Mesodermal cell (in vitro differentiated cells): ENCODE measurements at regions not wholly inside any gene's neighbourhood (a gene's known extent, or its start where the extent isn't known, plus 50 kb on each side); places are given as distances from the start of the nearest gene placed in this dataset.
"Not testable (repeated sequence)": the region's sequence is repeated elsewhere in the genome, so short reads cannot be mapped to it uniquely, and the experiment has no call there.

Experiments
- H3K27ac ChIP-seq: 2 replicates; pipeline ENCODE4 v1.7.0; 2013; ENCODE audit warnings: mild to moderate bottlenecking, low read depth, low read length, moderate library complexity; ENCODE audit not compliant: severe bottlenecking
- H3K36me3 ChIP-seq: 2 replicates; pipeline ENCODE4 v1.7.1; 2013; ENCODE audit warnings: mild to moderate bottlenecking, low read length, moderate library complexity; ENCODE audit not compliant: control insufficient read depth, insufficient read depth
- H3K4me1 ChIP-seq: one replicate; pipeline ENCODE4 v1.7.1; 2013; ENCODE audit warnings: mild to moderate bottlenecking, low read length; ENCODE audit not compliant: insufficient read depth, control insufficient read depth, poor library complexity, severe bottlenecking
- H3K4me3 ChIP-seq: 2 replicates; pipeline ENCODE4 v1.7.0; 2013; ENCODE audit warnings: low read length, control low read depth, mild to moderate bottlenecking; ENCODE audit not compliant: insufficient read depth, poor library complexity, severe bottlenecking; ENCODE audit errors: extremely low read depth
- H3K9me3 ChIP-seq: 2 replicates; pipeline ENCODE4 v1.7.1; 2013; ENCODE audit warnings: mild to moderate bottlenecking, low read length, moderate library complexity; ENCODE audit not compliant: control insufficient read depth
- WGBS, 2 experiments: methylation state at CpG; one replicate each; pipeline ENCODE4 v1.1.5; 2013; ENCODE audit warnings: missing lambda C conversion rate in 2 of 2; ENCODE audit not compliant: insufficient coverage in 2 of 2; 5-methylcytosine and 5-hydroxymethylcytosine counted together

GRCh38 chr5:67858471-67859031 lies 357.0 kb upstream of the PIK3R1 start:
- Histone ChIP-seq H3K27ac (no peak overlapping the region), H3K4me3 (no peak overlapping the region), H3K9me3 (no peaks in the 10 kb centered on the region), H3K4me1 (no peaks in the 10 kb centered on the region), H3K36me3 (no peaks in the 10 kb centered on the region)
- WGBS, 2 experiments = 100% methylated on average over 2 of the region's 5 CpGs; no CpG with 5 or more reads in 1 of the 2 experiments

GRCh38 chr5:67857502-67857901 lies 358.1 kb upstream of the PIK3R1 start:
- no peak overlapping the region for H3K27ac ChIP-seq
- H3K36me3 ChIP-seq = no peaks in the 10 kb centered on the region
- no CpG with 5 or more reads among the region's 1 CpG for WGBS, 2 experiments
- no peak overlapping the region for H3K4me3 ChIP-seq
- no peaks in the 10 kb centered on the region for H3K4me1 ChIP-seq
- H3K9me3 ChIP-seq = no peaks in the 10 kb centered on the region

- H3K36me3 ChIP-seq = no peaks in the 10 kb centered on the region
- WGBS, 2 experiments = 86 to 93% methylated on average over 1 to 3 of the region's 5 CpGs
- H3K9me3 ChIP-seq = no peaks in the 10 kb centered on the region
- H3K27ac ChIP-seq = no peak overlapping the region
- H3K4me1 ChIP-seq = no peaks in the 10 kb centered on the region
- no peak overlapping the region for H3K4me3 ChIP-seq
These were observed 360.0 kb upstream of the PIK3R1 start for GRCh38 chr5:67855523-67855922.

- whole genome bisulfite sequencing, 2 experiments = 54 to 67% methylated on average over 3 to 4 of the region's 5 CpGs
- H3K9me3 ChIP-seq, H3K27ac ChIP-seq, H3K4me1 ChIP-seq, H3K4me3 ChIP-seq, H3K36me3 ChIP-seq: not testable (repeated sequence)
These were observed 364.6 kb upstream of the PIK3R1 start for GRCh38 chr5:67850906-67851305.

- Histone ChIP-seq H3K36me3 (no peaks in the 10 kb centered on the region), H3K9me3 (no peaks in the 10 kb centered on the region), H3K4me3 (no peak overlapping the region), H3K27ac (no peak overlapping the region), H3K4me1 (no peaks in the 10 kb centered on the region)
- 54 to 69% methylated on average over 2 to 3 of the region's 3 CpGs for whole genome bisulfite sequencing, 2 experiments
These were observed 370.6 kb upstream of the PIK3R1 start for GRCh38 chr5:67844924-67845323.

GRCh38 chr5:67842806-67843205 lies 372.8 kb upstream of the PIK3R1 start:
- H3K4me3 ChIP-seq = no peak overlapping the region
- no peaks in the 10 kb centered on the region for H3K36me3 ChIP-seq
- no peak overlapping the region for H3K27ac ChIP-seq
- H3K9me3 ChIP-seq = no peaks in the 10 kb centered on the region
- H3K4me1 ChIP-seq = no peaks in the 10 kb centered on the region
- WGBS, 2 experiments = 48 to 55% methylated on average over 2 of the region's 3 CpGs

GRCh38 chr5:67837225-67837624 lies 378.3 kb upstream of the PIK3R1 start:
- H3K4me1 ChIP-seq, H3K36me3 ChIP-seq, H3K27ac ChIP-seq, H3K4me3 ChIP-seq, H3K9me3 ChIP-seq: not testable (repeated sequence)
- WGBS, 2 experiments = no CpG with 5 or more reads among the region's 3 CpGs

- not testable (repeated sequence) for H3K4me1 ChIP-seq, H3K27ac ChIP-seq, H3K36me3 ChIP-seq, H3K4me3 ChIP-seq, H3K9me3 ChIP-seq
- WGBS, 2 experiments = 100% methylated on average over 1 of the region's 1 CpG; no CpG with 5 or more reads in 1 of the 2 experiments
These were observed 379.1 kb upstream of the PIK3R1 start for GRCh38 chr5:67836496-67836895.

GRCh38 chr5:67831048-67831447 lies 384.5 kb upstream of the PIK3R1 start:
- H3K4me1 ChIP-seq = no peaks in the 10 kb centered on the region
- 86% methylated on average over 1 of the region's 1 CpG; no CpG with 5 or more reads in 1 of the 2 experiments for WGBS, 2 experiments
- H3K27ac ChIP-seq = no peak overlapping the region
- H3K4me3 ChIP-seq = no peak overlapping the region
- H3K9me3 ChIP-seq = no peaks in the 10 kb centered on the region
- H3K36me3 ChIP-seq = no peaks in the 10 kb centered on the region

- H3K9me3 ChIP-seq = no peaks in the 10 kb centered on the region
- H3K27ac ChIP-seq = no peak overlapping the region
- H3K4me3 ChIP-seq = no peak overlapping the region
- H3K4me1 ChIP-seq = no peaks in the 10 kb centered on the region
- H3K36me3 ChIP-seq = no peaks in the 10 kb centered on the region
- 72 to 79% methylated on average over 5 to 6 of the region's 7 CpGs for WGBS, 2 experiments
These were observed 388.0 kb upstream of the PIK3R1 start for GRCh38 chr5:67827541-67827940.

- Histone ChIP-seq H3K4me3 (no peak overlapping the region), H3K9me3 (no peaks in the 10 kb centered on the region), H3K4me1 (no peaks in the 10 kb centered on the region), H3K27ac (no peak overlapping the region), H3K36me3 (no peaks in the 10 kb centered on the region)
- no CpG with 5 or more reads among the region's 3 CpGs for WGBS, 2 experiments
These were observed 390.7 kb upstream of the PIK3R1 start for GRCh38 chr5:67824852-67825251.
